Osteoblast (primary cell): ENCODE measurements at regions not wholly inside any gene's neighbourhood (a gene's known extent, or its start where the extent isn't known, plus 50 kb on each side); places are given as distances from the start of the nearest gene placed in this dataset.
"Not testable (repeated sequence)": the region's sequence is repeated elsewhere in the genome, so short reads cannot be mapped to it uniquely, and the experiment has no call there.

Source experiments
- DNase-seq: peaks from one replicate; pipeline ENCODE4 v3.0.0; 2011; ENCODE audit warnings: low spot score, mixed read lengths; ENCODE audit not compliant: insufficient read length; ENCODE audit errors: missing footprints
- H2AFZ ChIP-seq: 2 replicates; pipeline ENCODE4 v1.6.0; 2011; ENCODE audit warnings: mild to moderate bottlenecking, low read length
- H3K27ac ChIP-seq: 2 replicates; pipeline ENCODE4 v1.5.1; 2011; ENCODE audit warnings: mild to moderate bottlenecking, low read depth, low read length, moderate library complexity
- H3K27me3 ChIP-seq: 2 replicates; pipeline ENCODE4 v1.6.0; 2012; ENCODE audit warnings: mild to moderate bottlenecking, control low read depth, inconsistent platforms, low read length, moderate library complexity; ENCODE audit not compliant: insufficient read depth
- H3K36me3 ChIP-seq: 2 replicates; pipeline ENCODE4 v1.5.1; 2011; ENCODE audit warnings: mild to moderate bottlenecking, low read length, control low read depth, moderate library complexity; ENCODE audit not compliant: insufficient read depth
- H3K4me1 ChIP-seq: 2 replicates; pipeline ENCODE4 v1.5.1; 2011; ENCODE audit warnings: mild to moderate bottlenecking, low read length, control low read depth, moderate library complexity; ENCODE audit not compliant: insufficient read depth
- H3K4me2 ChIP-seq: 2 replicates; pipeline ENCODE4 v1.6.0; 2011; ENCODE audit warnings: mild to moderate bottlenecking, low read length; ENCODE audit not compliant: insufficient read depth
- H3K4me3 ChIP-seq: fragments of 200-600 bp; sonication (generic); 3 replicates; pipeline ENCODE4 v1.5.1; 2012; ENCODE audit warnings: mild to moderate bottlenecking, low read length, inconsistent platforms; ENCODE audit not compliant: insufficient read depth
- H3K79me2 ChIP-seq: 2 replicates; pipeline ENCODE4 v1.6.0; 2012; ENCODE audit warnings: mild to moderate bottlenecking, low read length, control low read depth, inconsistent platforms; ENCODE audit not compliant: insufficient read depth
- H3K9me3 ChIP-seq: 2 replicates; pipeline ENCODE4 v1.5.1; 2011; ENCODE audit warnings: low read depth, low read length, control low read depth
- H4K20me1 ChIP-seq: 2 replicates; pipeline ENCODE4 v1.6.0; 2012; ENCODE audit warnings: mild to moderate bottlenecking, low read length, control low read depth; ENCODE audit not compliant: insufficient read depth
- CTCF ChIP-seq: IDR thresholded peaks from 2 replicates; pipeline ENCODE4 v1.5.1; 2011; ENCODE audit warnings: mild to moderate bottlenecking, low read depth, low read length, moderate library complexity; ENCODE audit errors: extremely low read depth

GRCh38 chrX:27254656-27255055, 208.5 kb downstream of the PPP4R3C start:
- Histone ChIP-seq H3K4me2 (no peak overlapping the region), H4K20me1 (no peaks in the 10 kb centered on the region)
- no peak for TF ChIP-seq CTCF

GRCh38 chrX:27251369-27251768, 211.8 kb downstream of the PPP4R3C start:
- no peaks in the 10 kb centered on the region for H3K9me3 ChIP-seq
- no peak for TF ChIP-seq CTCF
- H2AFZ ChIP-seq: no peak overlapping the region
- no peaks in the 10 kb centered on the region for H3K4me1 ChIP-seq
- no peak for DNase-seq
- no peaks in the 10 kb centered on the region for H3K36me3 ChIP-seq
- H3K27ac ChIP-seq: no peak overlapping the region
- H3K4me2 ChIP-seq: no peak overlapping the region
- H3K27me3 ChIP-seq: no peaks in the 10 kb centered on the region
- H3K79me2 ChIP-seq: no peaks in the 10 kb centered on the region
- no peaks in the 10 kb centered on the region for H4K20me1 ChIP-seq
- no peak overlapping the region for H3K4me3 ChIP-seq

More at GRCh38 chrX:27254656-27255055, 208.5 kb downstream of the PPP4R3C start:
- Histone ChIP-seq H3K36me3 (no peaks in the 10 kb centered on the region), H3K79me2 (no peaks in the 10 kb centered on the region), H3K27me3 (no peaks in the 10 kb centered on the region), H3K9me3 (no peaks in the 10 kb centered on the region), H3K4me3 (no peak overlapping the region), H3K27ac (no peak overlapping the region), H2AFZ (no peak overlapping the region), H3K4me1 (no peaks in the 10 kb centered on the region)
- DNase-seq: no peak

- Histone ChIP-seq H3K27me3 (no peaks in the 10 kb centered on the region), H3K4me3 (no peak overlapping the region), H3K4me1 (no peaks in the 10 kb centered on the region), H4K20me1 (no peaks in the 10 kb centered on the region), H3K36me3 (no peaks in the 10 kb centered on the region), H3K27ac (no peak overlapping the region), H3K4me2 (no peak overlapping the region), H2AFZ (no peak overlapping the region), H3K79me2 (no peaks in the 10 kb centered on the region), H3K9me3 (peaks cover 6% of the 10 kb centered on the region)
- no peak for TF ChIP-seq CTCF
- peak; percentile 9 for DNase-seq
These were observed 220.6 kb downstream of the PPP4R3C start for GRCh38 chrX:27242581-27242980.

GRCh38 chrX:27241981-27242380, 221.2 kb downstream of the PPP4R3C start:
- no peaks in the 10 kb centered on the region for H3K79me2 ChIP-seq
- H3K4me2 ChIP-seq: no peak overlapping the region
- no peak overlapping the region for H3K27ac ChIP-seq
- no peaks in the 10 kb centered on the region for H3K27me3 ChIP-seq
- DNase-seq: no peak
- H3K4me3 ChIP-seq: no peak overlapping the region
- H4K20me1 ChIP-seq: no peaks in the 10 kb centered on the region
- H2AFZ ChIP-seq: no peak overlapping the region
- H3K36me3 ChIP-seq: no peaks in the 10 kb centered on the region
- peaks cover 6% of the 10 kb centered on the region for H3K9me3 ChIP-seq
- no peak for TF ChIP-seq CTCF
- H3K4me1 ChIP-seq: no peaks in the 10 kb centered on the region

- not testable (repeated sequence) for H4K20me1 ChIP-seq
These were observed 223.1 kb downstream of the PPP4R3C start for GRCh38 chrX:27240042-27240441.

More at GRCh38 chrX:27240042-27240441, 223.1 kb downstream of the PPP4R3C start:
- not testable (repeated sequence) for H3K27ac ChIP-seq, H3K27me3 ChIP-seq, DNase-seq, H3K4me3 ChIP-seq, H3K9me3 ChIP-seq, H2AFZ ChIP-seq, H3K4me2 ChIP-seq, H3K4me1 ChIP-seq, H3K36me3 ChIP-seq, H3K79me2 ChIP-seq
